ENCODE measurements at regions not wholly inside any gene's neighbourhood (a gene's known extent, or its start where the extent isn't known, plus 50 kb on each side); places are given as distances from the start of the nearest gene placed in this dataset.

DNA sequence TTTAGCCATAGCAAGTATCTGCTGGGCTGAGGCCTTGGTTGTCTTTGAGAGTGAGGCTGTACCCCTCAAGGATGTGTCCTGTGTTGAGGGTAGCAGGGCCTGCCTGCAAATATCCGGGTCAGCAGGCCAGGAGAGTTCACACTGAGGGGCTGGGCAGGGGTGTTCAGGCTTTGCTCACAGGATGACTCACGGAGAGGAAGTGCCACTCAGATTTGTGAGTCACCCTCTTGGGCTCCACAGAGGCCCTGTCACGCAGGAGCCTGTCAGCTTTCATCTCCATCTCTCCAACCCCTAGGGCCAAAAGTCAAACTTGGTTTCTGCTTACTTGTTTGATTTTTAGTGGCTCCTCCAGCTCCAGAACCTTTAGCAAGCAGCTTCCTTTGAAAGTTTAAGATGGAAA lies 211.5 kb downstream of the SEC61B start:
- DNase-seq (ENCODE audit: low read depth), result peak; percentile 95

DNA sequence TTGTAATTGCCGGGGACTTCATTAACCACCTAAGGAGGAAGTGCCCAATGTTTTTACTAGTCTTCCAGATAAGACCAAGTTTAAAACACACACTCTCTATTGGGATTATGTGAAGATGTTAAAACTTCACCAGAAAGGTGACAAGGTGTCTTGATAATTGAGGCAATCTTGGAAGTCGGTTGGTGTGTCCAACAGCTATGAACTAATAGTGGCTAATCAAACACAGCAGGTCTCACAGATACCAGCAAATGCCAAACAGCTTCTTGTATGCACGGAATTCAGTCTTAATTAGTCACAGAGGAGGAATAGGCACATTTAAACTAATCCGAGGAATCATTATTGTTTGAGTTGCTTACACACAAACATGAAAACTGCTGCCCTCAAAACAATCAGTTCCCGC lies 214.5 kb downstream of the SEC61B start:
- no peak for DNase-seq (ENCODE audit: low read depth)

DNA sequence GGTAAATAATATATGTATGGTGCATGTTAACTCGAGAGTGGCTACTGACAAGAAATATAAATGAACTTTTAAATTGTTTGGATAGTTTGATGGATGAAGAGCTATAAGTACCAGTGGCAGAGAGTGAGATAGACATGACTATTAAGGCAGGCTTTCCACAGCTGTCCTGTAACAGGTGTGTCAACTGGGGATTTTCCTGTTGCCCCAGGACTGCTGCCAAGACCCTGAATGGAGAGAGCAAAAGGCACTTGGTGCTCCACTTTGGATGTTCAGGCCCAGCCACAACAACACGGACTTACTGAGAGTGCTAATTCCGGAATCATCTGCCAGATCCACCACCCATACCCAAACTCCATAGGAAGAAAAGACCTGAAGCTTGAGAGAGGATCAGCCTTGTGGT lies 215.1 kb downstream of the SEC61B start:
- no peak for DNase-seq (ENCODE audit: low read depth)

DNA sequence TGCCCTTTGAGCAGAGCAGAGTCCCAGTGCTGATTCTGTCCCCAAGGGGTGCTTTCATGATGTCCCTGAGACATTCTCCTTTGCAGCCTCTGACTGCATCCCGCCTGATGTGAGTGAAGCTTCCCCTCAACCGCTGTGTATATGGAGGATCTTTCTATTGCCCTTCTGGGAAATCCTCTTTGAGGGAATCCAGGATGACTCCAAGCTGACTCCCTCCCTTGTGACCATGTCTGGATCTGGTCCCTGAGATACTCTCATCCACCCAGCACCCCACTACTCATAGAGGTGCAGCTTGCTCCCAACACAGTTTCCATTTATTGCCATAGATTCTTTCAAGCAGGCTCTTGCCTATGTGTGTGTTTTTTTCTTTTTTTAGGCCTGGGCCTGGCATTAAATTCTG lies 216.5 kb downstream of the SEC61B start:
- no peak for DNase-seq (ENCODE audit: low read depth)

DNA sequence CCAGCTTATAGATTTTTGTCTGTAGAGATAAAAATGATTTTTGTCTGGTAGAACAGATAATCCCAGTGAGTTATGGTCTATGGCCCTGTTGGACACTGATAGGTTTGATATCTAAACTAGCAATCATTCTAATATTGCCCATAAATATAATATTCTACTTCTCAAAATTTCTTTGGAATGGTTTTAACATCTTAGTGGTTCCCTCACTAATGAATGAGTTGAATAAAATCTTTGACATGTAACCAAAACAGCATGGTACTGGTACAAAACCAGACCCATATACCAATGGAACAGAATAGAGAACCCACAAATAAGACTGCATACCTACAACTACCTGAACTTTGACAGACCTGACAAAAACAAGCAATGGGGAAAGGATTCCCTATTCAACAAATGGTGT lies 219.7 kb downstream of the SEC61B start:
- DNase-seq (ENCODE audit: low read depth), result no peak

DNA sequence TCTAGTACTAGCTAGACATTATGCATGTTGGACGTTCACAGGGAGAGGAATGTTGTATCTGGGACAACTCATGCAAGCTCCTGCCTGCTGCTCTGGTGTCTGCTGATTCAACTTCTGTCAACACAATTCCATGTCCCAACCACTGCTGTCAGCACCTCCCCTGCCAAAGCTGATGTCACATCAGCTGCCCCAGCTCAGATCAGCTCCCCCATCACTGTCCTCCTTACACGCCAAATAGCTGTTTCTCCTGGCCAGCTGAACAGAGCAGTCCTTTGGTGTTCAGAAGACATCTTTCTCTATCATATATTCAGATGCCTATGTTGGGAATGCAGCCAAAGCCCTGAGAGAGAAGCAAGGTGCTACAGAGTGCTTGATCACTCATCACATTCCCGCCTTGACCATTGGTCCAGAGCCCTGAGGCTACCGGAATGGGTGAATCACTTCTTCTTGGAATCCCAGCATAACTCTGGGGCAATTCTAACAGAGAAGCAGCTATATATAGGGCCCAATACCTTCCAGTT lies 223.3 kb downstream of the SEC61B start:
- peak; percentile 80 for DNase-seq (ENCODE audit: low read depth)

DNA sequence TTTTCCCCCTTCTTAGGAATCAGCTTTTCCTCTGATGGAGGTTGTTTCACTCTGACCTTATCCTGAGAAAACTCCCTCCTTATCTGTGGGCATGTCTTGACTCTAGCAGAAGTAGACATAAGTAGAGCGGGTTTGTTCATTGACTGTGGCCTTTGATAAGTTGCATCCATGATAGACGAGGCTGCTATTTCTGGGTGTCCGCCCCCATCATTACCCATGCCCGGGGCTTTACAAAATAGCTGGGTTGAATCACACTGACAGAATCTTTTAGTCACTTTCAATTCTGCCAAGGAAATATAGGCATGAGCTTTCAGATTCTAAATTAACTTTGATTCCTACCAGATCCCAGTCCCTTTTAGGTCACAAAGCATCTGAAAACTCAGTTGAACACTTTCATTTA lies 223.8 kb downstream of the SEC61B start:
- DNase-seq (ENCODE audit: low read depth), result no peak

DNA sequence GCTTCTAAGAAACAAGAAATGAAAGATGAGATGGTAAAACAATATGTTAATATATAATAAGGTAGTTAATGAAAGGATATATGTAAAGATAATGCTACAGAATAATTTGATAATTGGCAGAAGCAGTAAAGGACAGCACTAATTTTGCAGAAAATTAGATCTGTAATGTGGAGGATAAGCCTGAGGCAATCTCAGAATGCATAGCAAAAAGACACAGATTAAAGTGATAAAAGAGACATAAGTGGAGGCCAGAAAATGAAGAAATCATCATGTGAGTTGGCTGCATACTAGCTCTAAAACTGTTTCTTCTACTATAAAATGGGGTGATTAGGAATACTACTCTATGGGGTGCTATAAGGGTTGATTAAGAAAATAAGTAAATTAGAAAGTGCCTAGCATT lies 225.9 kb downstream of the SEC61B start:
- DNase-seq (ENCODE audit: low read depth), result no peak

DNA sequence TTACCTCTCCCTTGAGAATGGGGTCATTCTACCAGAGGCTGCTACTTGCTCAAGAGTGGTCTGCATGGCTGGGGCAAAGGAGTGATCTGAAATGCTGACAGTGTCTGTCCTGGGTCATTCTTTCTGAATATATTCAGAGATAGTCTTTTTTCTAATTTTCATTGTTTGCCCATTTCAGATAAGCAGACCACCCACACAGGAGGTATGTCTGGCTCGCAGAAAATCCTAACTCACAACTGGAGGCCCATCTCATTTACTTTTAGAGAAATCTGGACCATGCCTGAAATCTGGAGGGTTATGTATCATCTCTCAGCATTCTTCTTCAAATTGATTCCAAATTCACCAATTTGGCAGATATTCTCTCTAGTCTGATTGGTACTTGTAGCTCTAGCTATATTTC lies 227.6 kb downstream of the SEC61B start:
- no peak for DNase-seq (ENCODE audit: low read depth)

DNA sequence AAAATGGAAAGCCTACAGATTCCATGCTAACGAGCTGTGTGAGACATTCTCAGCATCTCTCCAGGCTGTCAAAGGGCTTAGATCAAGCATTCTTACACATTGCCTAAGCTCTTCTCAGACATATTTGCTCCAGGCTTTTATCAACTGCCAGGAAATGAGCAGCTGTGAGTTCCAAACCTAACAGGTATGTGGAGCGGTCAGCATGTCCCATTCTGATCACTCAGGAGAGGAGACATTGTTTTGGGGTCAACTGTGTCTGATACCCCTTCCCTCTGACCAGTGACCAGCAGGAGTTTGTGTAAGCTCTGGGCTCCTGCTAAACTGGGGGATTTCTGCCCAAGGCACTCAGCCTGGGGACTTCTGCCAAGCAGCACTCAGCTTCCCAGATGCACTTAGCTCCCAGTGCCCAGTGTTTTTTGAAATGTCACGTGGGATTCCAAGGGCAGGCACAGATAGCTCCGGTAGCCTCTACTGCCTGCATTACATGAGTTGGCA lies 229.1 kb downstream of the SEC61B start:
- DNase-seq (ENCODE audit: low read depth), result no peak

DNA sequence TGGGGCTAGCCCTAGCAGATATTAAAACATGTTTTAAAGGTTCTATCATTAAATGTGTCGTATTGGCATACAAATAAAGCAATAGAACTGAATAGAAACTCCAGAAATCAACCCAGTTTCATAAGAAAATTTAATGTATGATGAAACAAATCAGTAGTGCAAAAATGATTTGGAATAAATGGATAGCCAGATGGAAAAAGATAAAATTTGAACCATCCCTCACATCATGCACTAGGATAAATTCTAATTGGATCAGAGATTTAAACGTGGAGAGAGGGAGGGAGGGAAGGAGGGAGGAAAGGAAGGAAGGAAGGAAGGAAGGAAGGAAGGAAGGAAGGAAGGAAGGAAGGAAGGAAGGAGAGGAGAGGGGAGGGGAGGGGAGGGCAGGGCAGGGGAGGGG lies 235.3 kb downstream of the SEC61B start:
- DNase-seq (ENCODE audit: low read depth), result no peak

DNA sequence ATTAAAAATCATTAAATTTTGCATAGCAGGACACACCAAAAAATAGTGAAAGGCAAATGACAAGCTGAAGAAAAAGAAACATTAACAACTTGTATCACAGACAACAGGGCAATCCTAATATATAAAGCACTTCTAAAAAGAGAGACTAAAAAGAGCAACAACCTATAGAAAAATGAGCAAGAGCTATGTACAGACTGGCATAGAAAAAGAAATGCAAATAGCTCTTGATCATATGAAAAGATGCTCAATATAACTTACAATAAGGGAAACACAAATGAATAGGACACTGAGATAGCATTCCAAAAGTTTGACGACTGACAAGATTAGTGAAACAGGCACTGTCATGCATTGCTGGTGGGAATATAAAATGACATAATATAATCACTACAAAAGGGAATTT lies 235.9 kb downstream of the SEC61B start:
- no peak for DNase-seq (ENCODE audit: low read depth)

DNA sequence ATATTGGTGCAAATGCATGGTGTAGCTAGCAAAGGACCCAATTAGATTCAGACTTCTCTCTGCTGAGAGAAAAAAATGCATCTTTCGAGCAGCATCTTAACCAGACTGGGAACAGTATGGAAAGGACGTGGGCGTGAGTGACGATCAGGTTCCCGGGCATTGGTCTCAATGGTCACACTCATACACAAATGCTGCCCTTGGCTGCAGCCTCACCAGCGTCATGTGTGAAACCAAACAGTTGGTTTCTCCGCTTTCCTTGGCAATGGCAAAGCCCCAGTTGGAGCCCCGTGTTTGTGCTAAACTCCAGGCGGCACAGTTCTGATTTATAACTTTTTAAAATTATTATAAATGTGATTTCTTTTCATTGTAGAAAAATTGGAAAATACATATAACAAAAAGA lies 237.8 kb downstream of the SEC61B start:
- DNase-seq (ENCODE audit: low read depth), result no peak

DNA sequence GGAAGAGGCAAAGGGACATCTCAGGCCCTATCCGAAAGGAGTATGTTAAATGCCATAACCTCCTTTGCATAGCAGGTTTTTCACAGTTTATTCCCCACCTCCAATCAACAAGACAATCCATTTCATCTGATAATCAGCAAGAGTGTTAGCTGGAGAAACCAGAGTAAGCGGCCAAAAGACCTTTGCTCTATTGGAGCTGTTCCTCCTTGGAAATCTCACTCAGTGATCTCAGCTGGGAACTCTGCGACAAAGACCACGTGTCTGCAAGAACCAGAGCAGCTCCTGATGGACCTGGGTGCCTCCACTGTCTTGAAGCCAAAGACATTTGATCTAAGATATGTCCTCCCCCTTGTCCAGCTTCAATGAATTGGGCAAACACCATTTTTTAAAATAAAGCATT lies 241.0 kb downstream of the SEC61B start:
- DNase-seq (ENCODE audit: low read depth), result no peak

DNA sequence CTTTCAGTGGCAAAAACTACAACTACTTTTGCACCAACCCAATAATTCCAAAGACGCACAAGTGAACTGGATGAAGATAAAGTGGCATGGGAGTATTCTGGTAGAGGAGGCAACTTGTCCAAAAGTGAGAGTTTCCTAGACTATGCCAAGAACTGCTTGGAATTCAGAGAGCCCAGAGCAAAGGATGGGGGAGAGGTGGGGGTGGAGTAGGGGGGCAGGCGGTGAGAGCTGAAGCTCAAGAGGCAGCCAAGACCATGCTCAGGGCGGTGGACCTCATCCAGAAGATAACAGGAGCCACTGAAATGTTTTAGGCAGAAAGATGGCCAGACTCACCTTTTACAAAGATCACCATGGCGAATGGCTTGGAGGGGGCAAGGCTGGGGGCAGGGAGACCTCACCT lies 242.5 kb downstream of the SEC61B start:
- no peak for DNase-seq (ENCODE audit: low read depth)

DNA sequence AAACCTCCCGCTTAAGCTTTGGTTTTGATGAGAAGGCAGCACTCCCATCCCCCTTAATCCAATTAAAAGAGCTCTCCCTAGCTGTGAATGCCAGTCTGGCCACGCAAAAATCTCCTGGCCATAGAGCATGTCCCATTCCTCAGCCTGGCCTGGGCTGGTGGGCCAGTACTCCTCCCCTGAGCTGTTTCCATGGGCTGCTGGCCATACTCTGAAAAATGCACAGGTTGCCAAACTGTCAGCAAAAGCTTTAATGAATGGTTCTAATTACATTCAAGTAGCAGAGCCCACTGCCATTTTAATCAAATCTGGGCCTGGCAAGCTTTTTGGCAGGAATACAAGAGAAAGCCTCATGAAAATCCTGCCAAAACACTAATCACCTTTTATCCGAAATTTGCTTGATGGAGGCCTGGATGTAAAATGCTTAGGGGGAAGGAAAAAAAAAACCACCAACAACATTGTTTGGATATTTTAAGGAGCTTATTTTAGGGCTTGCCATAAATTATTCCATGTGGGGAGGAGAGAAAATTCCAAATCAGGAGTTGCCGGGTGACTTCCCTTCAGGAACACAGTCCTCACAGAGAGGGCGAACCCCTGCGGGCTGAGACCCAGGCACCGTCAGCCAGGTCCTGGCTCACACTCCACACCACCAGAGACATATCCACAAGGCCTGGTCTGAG lies 243.3 kb downstream of the SEC61B start:
- no peak for DNase-seq (ENCODE audit: low read depth)

DNA sequence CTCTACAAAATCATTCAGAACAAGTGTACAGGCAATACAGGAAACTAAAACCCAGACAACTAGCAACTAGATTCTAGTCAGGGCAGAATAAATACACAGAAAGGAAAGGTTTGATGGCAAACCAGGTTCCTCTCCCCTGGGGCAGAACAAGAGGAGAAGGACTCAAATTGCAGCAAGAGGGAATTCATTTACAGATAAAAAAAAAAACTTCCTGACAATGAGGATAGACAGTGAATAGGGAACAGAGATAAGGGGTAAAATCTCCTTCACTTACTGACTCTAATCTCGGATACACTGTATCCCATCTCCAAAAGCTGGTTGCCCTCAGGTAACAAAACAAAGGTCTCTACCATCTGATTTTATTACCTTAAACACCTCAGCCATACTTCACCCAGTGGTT lies 244.0 kb downstream of the SEC61B start:
- no peak for DNase-seq (ENCODE audit: low read depth)

DNA sequence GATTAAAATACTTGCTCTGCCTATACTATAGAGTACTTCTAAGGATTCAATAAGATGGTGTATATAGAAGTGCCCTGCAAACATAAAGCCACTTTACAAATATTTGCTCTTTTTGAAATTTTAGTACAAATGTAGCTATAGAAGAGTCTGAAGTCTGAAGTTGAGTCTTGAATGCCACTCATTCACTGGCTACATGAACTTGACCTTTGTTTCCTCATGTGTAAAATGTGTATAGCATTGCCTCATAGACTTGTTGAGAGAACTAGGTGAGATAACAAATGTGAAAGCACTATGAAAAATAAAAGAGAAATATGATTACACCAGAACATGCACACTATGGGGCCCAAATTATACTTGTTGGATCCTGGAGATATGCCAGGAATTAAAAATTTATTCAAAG lies 244.7 kb downstream of the SEC61B start:
- no peak for DNase-seq (ENCODE audit: low read depth)

DNA sequence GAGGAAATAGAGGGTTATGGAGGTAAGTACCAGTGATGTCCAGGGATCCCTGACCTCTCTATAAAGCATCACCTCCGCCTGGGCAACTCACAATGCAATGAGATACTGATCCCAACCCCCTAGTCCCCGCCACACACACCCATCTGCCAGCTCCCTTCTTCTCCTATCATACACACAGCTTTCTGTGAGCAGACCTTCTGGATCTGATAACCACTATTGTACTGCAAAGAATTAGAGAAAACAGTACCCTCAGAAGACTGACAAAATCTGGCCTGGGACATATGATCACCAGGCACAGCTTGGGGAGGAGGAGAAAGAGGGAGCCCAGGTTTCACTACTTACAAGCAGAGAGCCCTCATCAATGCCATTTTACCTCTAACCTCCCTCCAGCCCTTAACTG lies 249.0 kb downstream of the SEC61B start:
- no peak for DNase-seq (ENCODE audit: low read depth)

DNA sequence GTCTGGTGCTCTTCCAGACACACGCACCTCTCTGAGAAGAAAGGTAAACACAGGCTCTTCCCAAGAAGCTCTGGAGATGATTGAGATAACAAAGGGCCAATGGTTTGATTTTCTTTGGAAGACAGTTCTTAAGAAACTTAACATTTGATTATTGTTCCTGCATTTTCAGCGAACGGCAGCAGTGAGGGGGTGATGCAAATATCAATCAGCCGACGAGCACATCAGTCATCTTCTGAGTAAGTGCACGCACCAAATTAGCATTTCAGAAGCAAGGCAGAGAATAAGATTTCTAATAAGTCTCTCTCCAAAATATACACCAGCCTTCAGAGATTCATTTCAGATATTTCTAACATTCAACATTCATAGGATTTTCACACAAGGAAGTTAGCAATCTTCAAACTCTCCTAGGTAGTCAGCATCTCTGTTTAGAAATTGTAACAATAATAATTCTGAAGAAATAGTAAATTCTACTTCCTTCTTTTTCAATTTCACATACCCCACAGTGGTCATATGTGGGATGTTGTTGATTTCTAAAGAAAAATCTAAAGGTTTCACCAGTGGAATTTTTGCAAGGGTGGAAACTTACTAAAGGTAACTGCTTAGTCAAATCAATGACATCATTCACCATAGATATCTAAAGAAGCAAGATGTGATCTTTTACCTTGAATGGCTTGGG lies 250.3 kb downstream of the SEC61B start:
- DNase-seq (ENCODE audit: low read depth), result no peak

DNA sequence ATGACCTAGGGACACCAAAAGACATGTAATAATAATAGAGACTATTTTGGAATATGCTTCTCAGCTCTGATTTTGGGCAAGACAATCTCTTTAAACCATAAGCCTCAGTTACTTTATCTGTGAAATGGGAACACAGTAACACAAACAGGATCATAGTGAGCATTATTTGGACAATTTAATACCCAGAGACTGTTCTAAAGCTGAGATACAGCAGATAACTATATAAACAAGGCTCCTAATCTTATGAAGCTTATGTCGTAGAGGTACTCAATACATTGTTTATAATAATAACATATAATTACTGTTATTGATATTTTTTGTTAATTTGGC lies 250.8 kb downstream of the SEC61B start:
- no peak for DNase-seq (ENCODE audit: low read depth)

DNA sequence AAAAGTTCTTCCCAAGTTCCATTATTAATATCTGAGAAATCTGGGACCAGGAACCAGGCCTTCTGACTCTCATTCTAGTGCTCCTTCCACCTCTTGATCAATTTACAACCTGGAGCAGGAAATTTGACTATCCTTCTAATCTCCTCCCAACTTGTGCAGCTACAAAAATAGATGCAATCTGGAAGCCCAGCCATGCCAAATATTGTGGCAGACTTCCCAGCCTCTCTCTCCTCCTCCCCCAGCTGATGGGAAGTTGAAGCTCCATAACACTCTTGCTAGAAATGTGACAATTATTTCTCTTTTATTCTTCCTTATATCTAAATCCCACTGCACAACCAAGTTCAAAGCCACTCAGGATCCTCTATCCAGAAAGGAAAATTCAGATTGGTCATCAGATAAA lies 252.1 kb downstream of the SEC61B start:
- DNase-seq (ENCODE audit: low read depth), result no peak

DNA sequence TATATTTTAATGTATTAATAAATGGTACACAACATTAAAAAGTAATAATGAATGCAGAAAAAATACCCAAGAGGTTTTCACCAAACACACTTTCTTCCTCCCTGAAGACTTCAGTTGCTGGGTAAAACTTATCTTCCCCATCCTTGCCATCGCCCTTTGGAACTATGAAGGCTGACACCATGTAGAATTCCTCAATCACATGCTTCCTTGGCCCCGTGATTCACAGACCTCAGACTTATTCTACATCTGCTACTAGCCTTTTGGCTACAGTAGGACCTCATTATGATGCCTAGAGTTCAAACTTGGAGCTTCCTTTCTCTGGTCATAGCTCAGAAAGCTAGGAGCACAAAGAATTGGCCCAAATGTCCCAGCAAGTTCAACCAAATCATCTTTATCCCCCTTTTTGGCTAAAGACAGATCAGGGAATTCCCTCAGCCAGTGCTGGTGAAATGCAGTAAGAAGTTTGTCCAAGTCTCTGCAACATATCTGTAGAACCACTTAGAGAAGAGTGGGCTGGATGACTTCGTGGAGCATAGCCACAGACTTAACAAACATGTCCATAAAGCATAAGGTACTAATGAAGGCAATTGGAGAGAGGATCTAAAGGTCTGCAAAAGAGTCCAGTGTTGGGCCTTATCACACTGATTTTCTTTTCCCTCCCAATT lies 253.5 kb downstream of the SEC61B start:
- DNase-seq (ENCODE audit: low read depth), result no peak

All from HT1080 (cell line).